KOPT-K1 (cell line): ENCODE measurements at regions not wholly inside any gene's neighbourhood (a gene's known extent, or its start where the extent isn't known, plus 50 kb on each side); places are given as distances from the start of the nearest gene placed in this dataset.

ENCODE experiments used
- H3K27ac ChIP-seq: fragments of 200-600 bp; sonication (generic); 2 replicates; pipeline ENCODE4 v1.5.1; 2016; ENCODE audit warnings: antibody characterized with exemption, mild to moderate bottlenecking, low read depth, low read length; ENCODE audit not compliant: poor library complexity, severe bottlenecking
- H3K36me3 ChIP-seq: fragments of 200-600 bp; sonication (generic); 2 replicates; pipeline ENCODE4 v1.5.1; 2017; ENCODE audit warnings: antibody characterized with exemption, mild to moderate bottlenecking, low read length, moderate library complexity; ENCODE audit not compliant: insufficient read depth
- H3K9me3 ChIP-seq: fragments of 200-600 bp; sonication (generic); 2 replicates; pipeline ENCODE4 v1.5.1; 2017; ENCODE audit warnings: antibody characterized with exemption, low read length, mild to moderate bottlenecking; ENCODE audit not compliant: insufficient read depth, poor library complexity, severe bottlenecking

- Histone ChIP-seq H3K9me3 (no peaks in the 10 kb centered on the region), H3K27ac (no peak overlapping the region), H3K36me3 (no peaks in the 10 kb centered on the region)
These were observed 190.4 kb upstream of the HDAC4 start for GRCh38 chr2:239590995-239591915.

GRCh38 chr2:239590276-239590675, 189.5 kb upstream of the HDAC4 start:
- no peaks in the 10 kb centered on the region for H3K36me3 ChIP-seq
- H3K9me3 ChIP-seq, result no peaks in the 10 kb centered on the region
- peak overlapping the region; percentile 91 for H3K27ac ChIP-seq

- H3K9me3 ChIP-seq, result no peaks in the 10 kb centered on the region
- no peaks in the 10 kb centered on the region for H3K36me3 ChIP-seq
- peak overlapping the region; percentile 91 for H3K27ac ChIP-seq
These were observed 189.0 kb upstream of the HDAC4 start for GRCh38 chr2:239589833-239590232.

GRCh38 chr2:239589270-239589825, 188.5 kb upstream of the HDAC4 start:
- no peaks in the 10 kb centered on the region for H3K9me3 ChIP-seq
- H3K36me3 ChIP-seq, result no peaks in the 10 kb centered on the region
- H3K27ac ChIP-seq, result peak overlapping the region; percentile 91

- Histone ChIP-seq H3K36me3 (no peaks in the 10 kb centered on the region), H3K27ac (peak overlapping the region; percentile 91), H3K9me3 (no peaks in the 10 kb centered on the region)
These were observed 187.8 kb upstream of the HDAC4 start for GRCh38 chr2:239588451-239589269.

GRCh38 chr2:239587841-239588240, 187.0 kb upstream of the HDAC4 start:
- H3K27ac ChIP-seq, result peak overlapping the region; percentile 91

GRCh38 chr2:239587311-239587731, 186.5 kb upstream of the HDAC4 start:
- H3K9me3 ChIP-seq, result no peaks in the 10 kb centered on the region
- H3K27ac ChIP-seq, result peak overlapping the region; percentile 91
- no peaks in the 10 kb centered on the region for H3K36me3 ChIP-seq

More at GRCh38 chr2:239587841-239588240, 187.0 kb upstream of the HDAC4 start:
- Histone ChIP-seq H3K9me3 (no peaks in the 10 kb centered on the region), H3K36me3 (no peaks in the 10 kb centered on the region)

- Histone ChIP-seq H3K9me3 (no peaks in the 10 kb centered on the region), H3K36me3 (no peaks in the 10 kb centered on the region), H3K27ac (peak overlapping the region; percentile 91)
These were observed 186.0 kb upstream of the HDAC4 start for GRCh38 chr2:239586651-239587310.

GRCh38 chr2:239585422-239585821, 184.6 kb upstream of the HDAC4 start:
- H3K27ac ChIP-seq, result no peak overlapping the region
- no peaks in the 10 kb centered on the region for H3K36me3 ChIP-seq
- H3K9me3 ChIP-seq, result no peaks in the 10 kb centered on the region

- H3K9me3 ChIP-seq, result no peaks in the 10 kb centered on the region
- no peaks in the 10 kb centered on the region for H3K36me3 ChIP-seq
- no peak overlapping the region for H3K27ac ChIP-seq
These were observed 184.2 kb upstream of the HDAC4 start for GRCh38 chr2:239584986-239585385.

GRCh38 chr2:239583879-239584859, 183.3 kb upstream of the HDAC4 start:
- Histone ChIP-seq H3K27ac (no peak overlapping the region), H3K9me3 (no peaks in the 10 kb centered on the region), H3K36me3 (no peaks in the 10 kb centered on the region)

- no peaks in the 10 kb centered on the region for H3K36me3 ChIP-seq
- no peak overlapping the region for H3K27ac ChIP-seq
- no peaks in the 10 kb centered on the region for H3K9me3 ChIP-seq
These were observed 182.5 kb upstream of the HDAC4 start for GRCh38 chr2:239583171-239583878.

- H3K27ac ChIP-seq, result no peak overlapping the region
- H3K36me3 ChIP-seq, result no peaks in the 10 kb centered on the region
- H3K9me3 ChIP-seq, result no peaks in the 10 kb centered on the region
These were observed 181.7 kb upstream of the HDAC4 start for GRCh38 chr2:239582476-239582875.
